Sigmoid colon (tissue), 6 donors: ENCODE measurements at regions not wholly inside any gene's neighbourhood (a gene's known extent, or its start where the extent isn't known, plus 50 kb on each side); places are given as distances from the start of the nearest gene placed in this dataset.

Experiments used
- DNase-seq: peaks from one replicate; pipeline ENCODE4 v3.0.0-alpha.2; 2019
- H3K27ac ChIP-seq, 4 donors: fragments of 200-600 bp; sonication (generic); one replicate each; pipeline ENCODE4 v1.5.1; 2016 to 2019; ENCODE audit warnings: mild to moderate bottlenecking in 1 of 4
- H3K27me3 ChIP-seq, 3 donors: fragments of 200-600 bp; sonication (generic); one replicate each; pipeline ENCODE4 v1.5.1; 2019; ENCODE audit warnings: mild to moderate bottlenecking in 1 of 3
- H3K36me3 ChIP-seq, 4 donors: fragments of 200-600 bp; sonication (generic); one replicate each; pipeline ENCODE4 v1.5.1; 2016 to 2019
- H3K4me1 ChIP-seq, 4 donors: fragments of 200-600 bp; sonication (generic); one replicate each; pipeline ENCODE4 v1.5.1; 2017 to 2019
- H3K4me3 ChIP-seq, 4 donors: fragments of 200-600 bp; sonication (generic); one replicate each; pipeline ENCODE4 v1.5.1; 2017 to 2019; ENCODE audit warnings: mild to moderate bottlenecking in 2 of 4, moderate library complexity in 1 of 4
- H3K9me3 ChIP-seq, 4 donors: fragments of 200-600 bp in 3 of 4; sonication (generic) in 3 of 4; one replicate each; pipeline versions ENCODE4 v1.5.1 to v1.6.1; 2013 to 2019
- EP300 ChIP-seq, 4 donors: sonication (generic); formaldehyde crosslinking; IDR thresholded peaks; one replicate each; pipeline ENCODE4 v1.6.1; 2017; ENCODE audit warnings: antibody characterized with exemption in 4 of 4
- POLR2A ChIP-seq, 2 donors: fragments of 450-650 bp; IDR thresholded peaks; one replicate each; pipeline ENCODE4 v1.6.1; 2016; ENCODE audit warnings: antibody characterized with exemption in 2 of 2, mild to moderate bottlenecking in 2 of 2, moderate library complexity in 2 of 2
- POLR2AphosphoS5 ChIP-seq, 4 donors: sonication (generic); formaldehyde crosslinking; IDR thresholded peaks; one replicate each; pipeline ENCODE4 v1.6.1; 2017; ENCODE audit warnings: antibody characterized with exemption in 4 of 4
- WGBS, 2 donors: extraction: QIAGEN DNeasy Blood & Tissue Kit; methylation state at CpG; one replicate each; pipeline ENCODE4 v1.1.7; 2013; 5-methylcytosine and 5-hydroxymethylcytosine counted together
- intact Hi-C: fragments of 100-400 bp; cut with DNase I; formaldehyde crosslinking; loops from one replicate; pipeline ENCODE4 v1.15.1; 2023
- TF ChIP-seq, protein P1 (sequence below), 4 experiments: fragments of 450-650 bp in 3 of 4; fragments of 200-600 bp in 1 of 4; IDR thresholded peaks; one replicate each; pipeline ENCODE4 v1.5.1; 2016 to 2019; ENCODE audit warnings: antibody characterized with exemption in 4 of 4, mild to moderate bottlenecking in 3 of 4, moderate library complexity in 2 of 4
- donor health status: healthy with polysubstance abuse.
- donor health status: healthy.

GRCh38 chr21:38077569-38077968 is 161.3 kb upstream of the KCNJ6 start:
- no peak for DNase-seq
- Histone ChIP-seq H3K4me3 (no peak overlapping the region), H3K27ac (no peak overlapping the region), H3K9me3 (peaks cover 0 to 2% (median 0%) of the 10 kb centered on the region in 4 donors), H3K4me1 (no peaks in the 10 kb centered on the region), H3K36me3 (no peaks in the 10 kb centered on the region), H3K27me3 (no peaks in the 10 kb centered on the region)
- TF ChIP-seq POLR2AphosphoS5 (IDR thresholded peaks at IDR 0.05) (no peak), POLR2A (IDR thresholded peaks at IDR 0.05) (no peak), EP300 (IDR thresholded peaks at IDR 0.05) (no peak)
- TF ChIP-seq, protein P1, sequence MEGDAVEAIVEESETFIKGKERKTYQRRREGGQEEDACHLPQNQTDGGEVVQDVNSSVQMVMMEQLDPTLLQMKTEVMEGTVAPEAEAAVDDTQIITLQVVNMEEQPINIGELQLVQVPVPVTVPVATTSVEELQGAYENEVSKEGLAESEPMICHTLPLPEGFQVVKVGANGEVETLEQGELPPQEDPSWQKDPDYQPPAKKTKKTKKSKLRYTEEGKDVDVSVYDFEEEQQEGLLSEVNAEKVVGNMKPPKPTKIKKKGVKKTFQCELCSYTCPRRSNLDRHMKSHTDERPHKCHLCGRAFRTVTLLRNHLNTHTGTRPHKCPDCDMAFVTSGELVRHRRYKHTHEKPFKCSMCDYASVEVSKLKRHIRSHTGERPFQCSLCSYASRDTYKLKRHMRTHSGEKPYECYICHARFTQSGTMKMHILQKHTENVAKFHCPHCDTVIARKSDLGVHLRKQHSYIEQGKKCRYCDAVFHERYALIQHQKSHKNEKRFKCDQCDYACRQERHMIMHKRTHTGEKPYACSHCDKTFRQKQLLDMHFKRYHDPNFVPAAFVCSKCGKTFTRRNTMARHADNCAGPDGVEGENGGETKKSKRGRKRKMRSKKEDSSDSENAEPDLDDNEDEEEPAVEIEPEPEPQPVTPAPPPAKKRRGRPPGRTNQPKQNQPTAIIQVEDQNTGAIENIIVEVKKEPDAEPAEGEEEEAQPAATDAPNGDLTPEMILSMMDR (IDR thresholded peaks at IDR 0.05): no peak
- intact Hi-C loops: no loop called here
- 76 to 85% methylated on average over 5 of the region's 5 CpGs for WGBS, 2 donors

DNA sequence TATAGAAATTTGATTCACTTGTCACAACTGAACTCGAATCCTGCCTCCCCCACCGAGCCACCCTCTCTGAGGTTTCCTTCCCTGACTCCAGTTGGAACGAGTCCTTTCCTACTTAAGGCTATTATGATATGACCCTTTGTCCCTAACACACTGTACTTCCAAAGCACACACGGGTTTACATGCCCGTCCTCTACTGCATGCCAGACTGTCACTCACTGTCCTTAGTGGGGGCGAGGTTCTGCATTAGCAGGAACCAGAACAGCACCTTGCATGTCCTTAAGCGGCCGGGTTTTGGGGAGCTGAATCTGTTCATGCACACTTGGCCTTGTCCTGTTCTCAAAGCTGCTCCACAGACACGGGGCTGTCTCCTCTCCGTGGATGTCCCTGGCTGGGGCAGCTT is 164.6 kb upstream of the KCNJ6 start:
- Histone ChIP-seq H3K9me3 (no peaks in the 10 kb centered on the region), H3K4me1 (no peaks in the 10 kb centered on the region), H3K27ac (no peak overlapping the region), H3K36me3 (no peaks in the 10 kb centered on the region), H3K27me3 (no peaks in the 10 kb centered on the region), H3K4me3 (no peak overlapping the region)
- WGBS, 2 donors: 72 to 80% methylated on average over 10 of the region's 10 CpGs
- DNase-seq: no peak
- TF ChIP-seq, protein P1 (IDR thresholded peaks at IDR 0.05): no peak
- TF ChIP-seq POLR2A (IDR thresholded peaks at IDR 0.05): no peak
- TF ChIP-seq EP300 (IDR thresholded peaks at IDR 0.05): no peak
- no peak for TF ChIP-seq POLR2AphosphoS5 (IDR thresholded peaks at IDR 0.05)
- intact Hi-C loops: no loop called here

DNA sequence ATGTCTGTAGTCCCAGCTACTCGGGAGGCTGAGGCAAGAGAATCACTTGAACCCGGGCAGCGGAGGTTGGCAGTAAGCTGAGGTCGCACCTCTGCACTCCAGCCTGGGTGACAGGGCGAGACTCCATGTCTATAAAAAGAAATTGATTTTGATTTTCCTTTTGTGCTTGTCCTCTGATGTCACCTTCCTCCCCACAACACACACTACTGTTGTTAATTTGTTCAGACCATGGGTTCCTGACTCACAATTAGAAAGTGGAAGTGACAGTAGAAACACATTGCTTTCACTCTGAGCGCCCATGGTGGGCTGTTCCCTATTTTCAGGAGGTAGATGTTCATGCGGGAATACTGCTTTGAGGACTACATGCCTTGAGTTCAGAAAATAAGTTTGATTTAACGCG is 165.5 kb upstream of the KCNJ6 start:
- intact Hi-C loops: no loop called here
- no peak for DNase-seq

GRCh38 chr21:38082936-38083485 is 166.8 kb upstream of the KCNJ6 start:
- H3K27me3 ChIP-seq: no peaks in the 10 kb centered on the region
- no peak for DNase-seq
- H3K4me1 ChIP-seq: no peaks in the 10 kb centered on the region
- 72 to 76% methylated on average over 4 of the region's 4 CpGs for WGBS, 2 donors
- no peak overlapping the region for H3K4me3 ChIP-seq
- intact Hi-C loops: no loop called here
- H3K36me3 ChIP-seq: no peaks in the 10 kb centered on the region
- no peaks in the 10 kb centered on the region for H3K9me3 ChIP-seq
- TF ChIP-seq POLR2A (IDR thresholded peaks at IDR 0.05): no peak
- TF ChIP-seq, protein P1 (IDR thresholded peaks at IDR 0.05): no peak
- no peak for TF ChIP-seq POLR2AphosphoS5 (IDR thresholded peaks at IDR 0.05)
- TF ChIP-seq EP300 (IDR thresholded peaks at IDR 0.05): no peak
- no peak overlapping the region for H3K27ac ChIP-seq

More for the DNA sequence above, 165.5 kb upstream of the KCNJ6 start:
- Histone ChIP-seq H3K27ac (no peak overlapping the region), H3K36me3 (no peaks in the 10 kb centered on the region), H3K9me3 (no peaks in the 10 kb centered on the region), H3K27me3 (no peaks in the 10 kb centered on the region), H3K4me1 (no peaks in the 10 kb centered on the region), H3K4me3 (no peak overlapping the region)
- 87 to 92% methylated on average over 9 of the region's 9 CpGs for WGBS, 2 donors
- TF ChIP-seq POLR2AphosphoS5 (IDR thresholded peaks at IDR 0.05) (no peak), EP300 (IDR thresholded peaks at IDR 0.05) (no peak), POLR2A (IDR thresholded peaks at IDR 0.05) (no peak)
- TF ChIP-seq, protein P1 (IDR thresholded peaks at IDR 0.05): no peak

DNA sequence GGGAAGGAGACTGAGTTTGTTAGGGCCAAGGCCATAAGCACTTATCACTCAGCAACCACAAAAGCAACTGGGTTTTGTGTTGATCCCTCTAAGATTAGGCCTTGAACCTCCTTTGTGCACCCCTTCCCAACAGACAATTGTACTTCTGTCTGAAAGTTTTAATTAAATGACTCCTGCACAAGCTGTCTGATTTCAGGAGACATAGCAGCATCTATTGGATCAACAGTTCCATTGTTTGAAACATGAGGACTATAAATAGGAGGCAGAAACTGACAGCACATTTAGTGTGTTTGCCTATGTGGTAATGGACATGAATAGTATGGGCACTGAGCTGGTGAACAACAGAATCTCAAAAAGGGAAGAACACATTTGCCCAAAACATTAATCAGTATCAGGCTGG is 167.3 kb upstream of the KCNJ6 start:
- TF ChIP-seq POLR2AphosphoS5 (IDR thresholded peaks at IDR 0.05) (no peak), POLR2A (IDR thresholded peaks at IDR 0.05) (no peak), EP300 (IDR thresholded peaks at IDR 0.05) (no peak)
- TF ChIP-seq, protein P1 (IDR thresholded peaks at IDR 0.05): no peak
- H3K27me3 ChIP-seq: no peaks in the 10 kb centered on the region
- no peaks in the 10 kb centered on the region for H3K36me3 ChIP-seq
- H3K9me3 ChIP-seq: no peaks in the 10 kb centered on the region
- no peak overlapping the region for H3K27ac ChIP-seq
- H3K4me1 ChIP-seq: no peaks in the 10 kb centered on the region
- no peak overlapping the region for H3K4me3 ChIP-seq
- intact Hi-C loops: no loop called here
- DNase-seq: no peak
